GM12872 (cell line): ENCODE measurements at regions not wholly inside any gene's neighbourhood (a gene's known extent, or its start where the extent isn't known, plus 50 kb on each side); places are given as distances from the start of the nearest gene placed in this dataset.

Experiments
- TF ChIP-seq, protein P1 (sequence below): IDR thresholded peaks from 3 replicates; pipeline ENCODE4 v1.5.1; 2011; ENCODE audit warnings: low read depth, mild to moderate bottlenecking, low read length, moderate library complexity; ENCODE audit not compliant: insufficient read depth

DNA sequence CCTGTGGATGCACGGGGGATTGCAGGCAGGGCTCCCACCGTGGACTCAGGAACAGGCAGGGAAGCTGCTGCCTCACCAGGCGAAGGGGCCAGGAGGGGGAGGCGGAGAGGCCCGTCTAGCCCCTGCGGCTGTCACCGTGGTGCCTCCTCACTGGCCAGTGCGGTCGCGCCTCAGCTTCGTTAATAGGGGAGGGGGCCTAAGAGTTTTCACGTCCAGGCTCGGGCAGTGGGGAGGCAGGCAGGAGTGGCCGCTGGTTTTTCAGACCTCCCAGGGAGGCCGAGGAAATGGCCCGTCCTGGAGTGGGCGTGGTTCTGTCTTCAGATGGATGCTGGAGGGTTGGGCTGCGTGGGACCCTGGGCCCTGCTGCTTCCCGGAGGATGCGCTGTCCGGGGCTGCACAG is 91.1 kb upstream of the B3GAT1 start:
- TF ChIP-seq, protein P1, sequence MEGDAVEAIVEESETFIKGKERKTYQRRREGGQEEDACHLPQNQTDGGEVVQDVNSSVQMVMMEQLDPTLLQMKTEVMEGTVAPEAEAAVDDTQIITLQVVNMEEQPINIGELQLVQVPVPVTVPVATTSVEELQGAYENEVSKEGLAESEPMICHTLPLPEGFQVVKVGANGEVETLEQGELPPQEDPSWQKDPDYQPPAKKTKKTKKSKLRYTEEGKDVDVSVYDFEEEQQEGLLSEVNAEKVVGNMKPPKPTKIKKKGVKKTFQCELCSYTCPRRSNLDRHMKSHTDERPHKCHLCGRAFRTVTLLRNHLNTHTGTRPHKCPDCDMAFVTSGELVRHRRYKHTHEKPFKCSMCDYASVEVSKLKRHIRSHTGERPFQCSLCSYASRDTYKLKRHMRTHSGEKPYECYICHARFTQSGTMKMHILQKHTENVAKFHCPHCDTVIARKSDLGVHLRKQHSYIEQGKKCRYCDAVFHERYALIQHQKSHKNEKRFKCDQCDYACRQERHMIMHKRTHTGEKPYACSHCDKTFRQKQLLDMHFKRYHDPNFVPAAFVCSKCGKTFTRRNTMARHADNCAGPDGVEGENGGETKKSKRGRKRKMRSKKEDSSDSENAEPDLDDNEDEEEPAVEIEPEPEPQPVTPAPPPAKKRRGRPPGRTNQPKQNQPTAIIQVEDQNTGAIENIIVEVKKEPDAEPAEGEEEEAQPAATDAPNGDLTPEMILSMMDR, result no peak

- TF ChIP-seq, protein P1, result no peak
These were observed 90.1 kb upstream of the B3GAT1 start for GRCh38 chr11:134502153-134502550.

DNA sequence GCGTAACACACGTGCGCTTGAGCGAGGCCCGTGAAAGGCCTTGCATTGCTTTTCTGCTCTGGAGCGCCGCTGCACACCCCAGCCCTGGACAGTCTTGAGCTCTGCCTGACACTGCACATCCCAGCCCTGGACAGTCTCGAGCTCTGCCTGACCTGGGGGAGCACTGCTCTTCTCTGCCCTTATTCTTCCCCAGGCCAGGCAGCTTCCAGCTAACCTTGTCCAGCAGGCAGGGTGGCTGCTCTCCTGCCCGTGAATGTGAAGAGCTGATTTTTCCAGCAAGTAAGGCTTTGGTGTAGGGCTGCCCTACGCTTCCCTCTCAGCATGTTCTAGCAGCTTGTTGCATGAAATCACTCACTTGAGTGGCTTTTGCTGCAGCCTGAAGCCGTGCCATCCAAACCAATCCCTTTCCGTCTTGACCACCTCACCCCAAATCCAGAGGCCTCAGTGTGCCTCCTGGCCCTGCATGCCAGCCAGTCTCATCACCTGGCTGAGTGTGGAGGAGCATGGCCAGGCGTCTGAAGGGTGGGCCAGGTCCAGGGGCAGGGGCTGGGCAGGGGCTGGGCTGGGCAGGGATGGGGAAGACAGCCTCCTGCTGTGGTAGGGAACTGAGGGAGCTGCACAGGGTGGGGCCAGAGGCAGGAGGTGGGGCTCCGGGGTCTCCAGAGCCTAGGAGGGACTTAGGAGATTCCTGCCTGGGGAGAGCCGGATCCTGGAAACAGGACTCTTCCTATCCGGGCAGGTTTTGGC is 89.5 kb upstream of the B3GAT1 start:
- TF ChIP-seq, protein P1, result no peak

- TF ChIP-seq, protein P1, result no peak
These were observed 88.6 kb upstream of the B3GAT1 start for GRCh38 chr11:134500621-134501020.

- TF ChIP-seq, protein P1, result no peak
These were observed 87.9 kb upstream of the B3GAT1 start for GRCh38 chr11:134499990-134500389.

DNA sequence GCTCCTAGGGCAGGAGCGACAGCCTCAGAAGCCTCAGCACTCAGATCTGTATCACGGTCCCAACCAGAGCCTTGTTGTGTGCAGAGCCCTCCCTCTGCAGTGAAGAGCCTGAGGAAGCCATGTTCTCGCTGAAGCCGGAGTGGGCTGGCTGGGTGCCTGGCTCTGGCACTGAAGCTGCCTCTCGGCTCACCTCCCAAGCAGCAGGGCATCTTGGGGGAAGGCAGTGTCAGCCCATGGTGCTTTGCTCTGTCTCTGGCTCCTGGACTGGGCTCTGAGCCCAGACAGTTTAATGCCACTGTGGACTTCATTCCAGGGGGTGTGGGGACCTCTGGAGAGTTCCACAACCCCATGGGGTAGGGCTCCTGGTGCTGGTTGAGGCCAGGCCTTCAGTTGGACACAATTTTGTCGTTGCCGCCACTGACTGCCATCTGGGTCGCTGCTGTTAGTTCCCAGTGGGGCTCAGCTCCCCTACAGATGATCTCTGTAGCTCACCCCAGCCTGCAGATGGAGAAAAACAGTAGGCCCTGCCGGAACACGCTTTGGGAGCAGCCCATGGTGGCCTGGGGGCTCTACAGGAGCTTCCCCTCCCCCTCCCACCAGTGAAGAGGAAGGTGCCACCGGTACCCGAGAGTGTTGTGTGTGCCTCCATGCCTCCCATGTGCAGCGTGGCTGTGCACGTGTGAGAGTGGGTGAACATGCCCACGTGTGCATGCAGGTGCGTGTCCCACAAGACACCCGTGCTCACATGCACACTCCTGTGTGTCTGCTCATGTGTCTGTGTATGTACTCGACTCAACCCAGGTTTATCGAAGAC is 86.5 kb upstream of the B3GAT1 start:
- TF ChIP-seq, protein P1, result no peak

GRCh38 chr11:134497586-134497985 is 85.5 kb upstream of the B3GAT1 start:
- TF ChIP-seq, protein P1, result no peak
